ENCODE measurements at regions not wholly inside any gene's neighbourhood (a gene's known extent, or its start where the extent isn't known, plus 50 kb on each side); places are given as distances from the start of the nearest gene placed in this dataset.

- Histone ChIP-seq H2BK12ac (ENCODE audit: insufficient read length, low read depth, low read length) (no peak overlapping the region), H3K56ac (ENCODE audit: insufficient read length, low read depth, low read length) (no peak overlapping the region), H3K14ac (ENCODE audit: insufficient read depth, low read length) (no peak overlapping the region), H3K9ac (ENCODE audit: extremely low read depth, insufficient read length, low read length) (no peak overlapping the region), H3T11ph (ENCODE audit: low read length) (no peak overlapping the region), H3K4me1 (ENCODE audit: insufficient read depth, low read length) (no peaks in the 10 kb centered on the region), H3K18ac (ENCODE audit: insufficient read length, low read depth, low read length) (no peak overlapping the region), H4K20me1 (ENCODE audit: control insufficient read depth, insufficient read depth, insufficient read length) (no peaks in the 10 kb centered on the region), H3K4me2 (ENCODE audit: insufficient read depth, insufficient read length, low read length) (no peak overlapping the region), H3K79me2 (ENCODE audit: insufficient read depth, low read length) (no peaks in the 10 kb centered on the region), H3K4ac (ENCODE audit: low read depth, low read length) (no peak overlapping the region), H3K9me3 (ENCODE audit: control insufficient read depth, low read depth, low read length) (no peaks in the 10 kb centered on the region), H3K27ac (ENCODE audit: insufficient read length, low read depth, low read length) (no peak overlapping the region), H2BK5ac (ENCODE audit: insufficient read length, low read length) (no peak overlapping the region), H2BK15ac (ENCODE audit: low read depth, low read length) (no peak overlapping the region), H4K8ac (replicated peaks; ENCODE audit: insufficient read length, low read depth, low read length) (no peak overlapping the region), H4K91ac (ENCODE audit: insufficient read length, low read depth, low read length) (no peak overlapping the region), H2BK120ac (ENCODE audit: low read depth, low read length, poor library complexity, severe bottlenecking) (no peak overlapping the region), H3K79me1 (ENCODE audit: insufficient read depth, low read depth, low read length, poor library complexity, severe bottlenecking) (no peaks in the 10 kb centered on the region), H2BK20ac (ENCODE audit: low read depth, low read length, poor library complexity, severe bottlenecking) (no peak overlapping the region), H3K23ac (ENCODE audit: insufficient read length, low read depth, low read length) (no peak overlapping the region), H4K5ac (ENCODE audit: insufficient read length, low read depth, low read length) (no peak overlapping the region), H2AK5ac (ENCODE audit: insufficient read length, low read length) (no peak overlapping the region), H3K23me2 (ENCODE audit: insufficient read length, low read depth, low read length, poor library complexity, severe bottlenecking) (no peaks in the 10 kb centered on the region), H2AFZ (ENCODE audit: low read length) (no peak overlapping the region), H3K27me3 (ENCODE audit: insufficient read depth, low read length) (no peaks in the 10 kb centered on the region)
- Mint-ChIP-seq H3K36me3 (ENCODE audit: insufficient read depth in 1 of 3, low read depth in 3 of 3) (peaks cover 0 to 10% (median 3%) of the 10 kb centered on the region in 3 experiments; a peak in 5 of 7 replicates), H3K27me3 (ENCODE audit: low read depth) (no peaks in the 10 kb centered on the region), H3K27ac (no peak overlapping the region), H3K9me3 (peaks cover 3 to 7% of the 10 kb centered on the region in 2 experiments; a peak in 2 of 5 replicates), H3K4me1 (peaks cover 4 to 9% of the 10 kb centered on the region in 2 experiments; a peak in 3 of 4 replicates), H3K4me3 (no peak overlapping the region)
- no peak for DNase-seq
- WGBS (ENCODE audit: extremely low coverage, insufficient read length, low lambda C conversion rate) = no CpG with 5 or more reads among the region's 2 CpGs
- no peak for TF ChIP-seq CTCF (conservative IDR thresholded peaks at IDR 0.05)
Measured at GRCh38 chr14:56944397-56944796, 134.1 kb upstream of the OTX2 start.

Measured in H9 (cell line).